CD4-positive, CD25-positive, alpha-beta regulatory T cell (primary cell): ENCODE measurements at regions not wholly inside any gene's neighbourhood (a gene's known extent, or its start where the extent isn't known, plus 50 kb on each side); places are given as distances from the start of the nearest gene placed in this dataset.

Experiments used
- ATAC-seq, 2 donors: fragments of 150-1000 bp; cut with Tn5 transposase; one replicate each; pipeline ENCODE4 v1.10.0; 2021; ENCODE audit warnings: low read depth in 2 of 2, moderate number of reproducible peaks in 2 of 2, moderate library complexity in 1 of 2
- DNase-seq, 3 donors: peaks; one replicate each; pipeline versions ENCODE4 v3.0.0 to v3.0.0-alpha.2; 2012 to 2022; ENCODE audit warnings: mixed read lengths in 1 of 3
- H3K27ac ChIP-seq: one replicate; pipeline ENCODE4 v1.7.0; 2013; ENCODE audit warnings: mild to moderate bottlenecking, low read length; ENCODE audit not compliant: insufficient read depth, poor library complexity, severe bottlenecking
- H3K27me3 ChIP-seq: one replicate; pipeline ENCODE4 v1.7.0; 2013; ENCODE audit warnings: low read length; ENCODE audit not compliant: control insufficient read depth, insufficient read depth
- H3K36me3 ChIP-seq: one replicate; pipeline ENCODE4 v1.7.0; 2013; ENCODE audit warnings: mild to moderate bottlenecking, low read length, moderate library complexity; ENCODE audit not compliant: control insufficient read depth, insufficient read depth
- H3K4me1 ChIP-seq: 2 replicates; pipeline ENCODE4 v1.7.0; 2013; ENCODE audit warnings: mild to moderate bottlenecking, low read length; ENCODE audit not compliant: insufficient read depth, control insufficient read depth, poor library complexity, severe bottlenecking
- H3K4me3 ChIP-seq: one replicate; pipeline ENCODE4 v1.7.0; 2013; ENCODE audit warnings: low read depth, mild to moderate bottlenecking, low read length, moderate library complexity
- H3K9me3 ChIP-seq, 2 experiments: 1 replicate in 1 of 2; 2 replicates in 1 of 2; pipeline ENCODE4 v1.7.0; 2013; ENCODE audit warnings: low read length in 2 of 2, mild to moderate bottlenecking in 1 of 2, moderate library complexity in 1 of 2; ENCODE audit not compliant: control insufficient read depth in 2 of 2
- H3K27ac Mint-ChIP-seq, 3 donors: one replicate each; pipeline ENCODE4 v1.8.0; 2020 to 2022; ENCODE audit warnings: mild to moderate bottlenecking in 3 of 3, mixed read lengths in 3 of 3, moderate library complexity in 2 of 3
- H3K27me3 Mint-ChIP-seq: one replicate; pipeline ENCODE4 v1.8.0; 2022; ENCODE audit warnings: mild to moderate bottlenecking, mixed read lengths
- H3K36me3 Mint-ChIP-seq: one replicate; pipeline ENCODE4 v1.8.0; 2020; ENCODE audit warnings: mixed read lengths
- H3K4me1 Mint-ChIP-seq, 4 donors: one replicate each; pipeline ENCODE4 v1.8.0; 2020 to 2022; ENCODE audit warnings: mixed read lengths in 4 of 4, mild to moderate bottlenecking in 1 of 4
- H3K4me3 Mint-ChIP-seq, 4 donors: one replicate each; pipeline ENCODE4 v1.8.0; 2020 to 2022; ENCODE audit warnings: mild to moderate bottlenecking in 4 of 4, mixed read lengths in 4 of 4, moderate library complexity in 3 of 4
- H3K9me3 Mint-ChIP-seq, 7 donors: one replicate each; pipeline ENCODE4 v1.8.0; 2020 to 2022; ENCODE audit warnings: mixed read lengths in 7 of 7, mild to moderate bottlenecking in 3 of 7, moderate library complexity in 2 of 7

DNA sequence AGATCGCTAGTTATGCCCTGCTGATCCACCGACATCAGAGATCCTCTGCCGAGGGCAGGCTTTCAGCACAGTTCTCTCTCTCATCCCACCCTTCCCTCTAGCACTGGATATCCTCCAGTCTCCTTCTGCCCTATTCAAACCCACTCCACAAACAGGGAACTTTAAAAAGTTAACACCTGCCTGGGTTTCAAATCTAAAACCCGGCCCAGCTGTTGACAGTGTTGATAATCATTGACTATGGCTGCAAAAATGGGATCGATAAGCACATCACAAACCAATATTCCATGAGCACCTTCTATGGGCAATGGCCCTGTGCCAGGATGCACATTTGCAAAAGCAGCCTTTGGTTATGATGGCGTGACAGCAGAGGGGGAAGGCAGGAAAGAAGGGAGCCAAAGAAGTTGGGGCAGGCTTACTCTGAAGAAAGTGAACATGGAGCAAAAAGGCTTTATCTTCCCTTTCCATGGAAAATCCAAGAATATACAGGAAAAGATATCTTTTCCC lies 482.3 kb upstream of the KLHL29 start:
- Histone ChIP-seq H3K9me3 (no peaks in the 10 kb centered on the region), H3K27ac (no peak overlapping the region), H3K4me1 (no peaks in the 10 kb centered on the region), H3K4me3 (no peak overlapping the region), H3K27me3 (no peaks in the 10 kb centered on the region), H3K36me3 (no peaks in the 10 kb centered on the region)
- Mint-ChIP-seq H3K27me3 (peaks cover 4% of the 10 kb centered on the region), H3K4me1 (no peaks in the 10 kb centered on the region), H3K9me3 (peaks cover 0 to 4% (median 0%) of the 10 kb centered on the region in 7 donors), H3K27ac (no peak overlapping the region), H3K36me3 (no peaks in the 10 kb centered on the region), H3K4me3 (no peak overlapping the region)
- ATAC-seq = no peak
- no peak for DNase-seq

DNA sequence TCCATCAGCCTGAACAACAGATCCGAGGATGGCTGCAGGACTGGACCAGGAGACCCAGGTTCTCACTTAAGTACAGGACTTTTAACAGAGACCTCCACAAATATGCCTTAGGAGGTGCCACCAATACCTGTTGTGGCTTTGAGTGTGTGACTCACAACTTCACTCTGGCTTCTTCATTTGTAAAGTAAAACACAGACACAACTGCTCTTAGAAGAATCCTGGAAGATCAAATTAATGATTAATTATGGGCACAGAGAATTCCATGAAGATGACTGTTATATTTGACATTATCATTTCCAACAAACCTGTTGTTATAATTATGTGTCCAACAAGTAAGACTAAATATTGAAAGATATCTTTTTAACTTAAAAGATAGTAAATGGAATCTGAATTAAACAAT lies 481.4 kb upstream of the KLHL29 start:
- Mint-ChIP-seq H3K27ac (no peak overlapping the region), H3K9me3 (peaks cover 0 to 4% (median 0%) of the 10 kb centered on the region in 7 donors), H3K36me3 (no peaks in the 10 kb centered on the region), H3K4me1 (no peaks in the 10 kb centered on the region), H3K27me3 (peaks cover 4% of the 10 kb centered on the region), H3K4me3 (no peak overlapping the region)
- DNase-seq (no peak), ATAC-seq (no peak)
- H3K36me3 ChIP-seq = no peaks in the 10 kb centered on the region
- no peaks in the 10 kb centered on the region for H3K27me3 ChIP-seq
- H3K4me3 ChIP-seq = no peak overlapping the region
- H3K27ac ChIP-seq = no peak overlapping the region
- H3K9me3 ChIP-seq = no peaks in the 10 kb centered on the region
- no peaks in the 10 kb centered on the region for H3K4me1 ChIP-seq

DNA sequence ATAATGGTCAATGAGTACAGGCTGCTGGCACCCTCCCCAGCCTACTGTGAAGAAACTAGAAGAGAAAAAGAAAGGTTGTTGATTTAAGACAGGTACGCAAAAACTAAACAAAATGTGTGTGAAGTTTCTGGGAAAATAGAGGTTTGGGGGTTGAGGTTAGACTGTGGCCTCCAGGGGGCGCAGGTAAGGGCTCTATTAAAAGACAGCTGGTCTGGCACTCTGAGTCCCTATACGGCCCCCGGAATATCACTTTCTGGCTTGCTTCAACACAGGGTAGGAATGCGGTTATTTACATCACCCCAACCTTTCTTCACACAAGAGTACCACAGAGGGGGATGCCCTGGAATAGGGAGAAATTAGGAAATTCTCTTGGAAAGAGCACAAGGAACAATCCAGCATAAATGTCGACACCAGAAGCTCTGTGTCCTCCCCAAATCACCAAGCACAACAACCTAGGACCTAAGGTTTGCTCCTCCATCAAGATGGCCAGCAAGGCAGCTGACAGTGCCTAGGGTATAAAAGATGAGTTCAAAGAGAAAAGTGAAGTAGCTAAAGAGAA lies 480.8 kb upstream of the KLHL29 start:
- no peaks in the 10 kb centered on the region for H3K4me1 ChIP-seq
- ATAC-seq = no peak
- Mint-ChIP-seq H3K9me3 (peaks cover 0 to 4% (median 0%) of the 10 kb centered on the region in 7 donors), H3K4me3 (no peak overlapping the region), H3K27me3 (peaks cover 4% of the 10 kb centered on the region), H3K4me1 (no peaks in the 10 kb centered on the region), H3K27ac (no peak overlapping the region), H3K36me3 (no peaks in the 10 kb centered on the region)
- H3K36me3 ChIP-seq = no peaks in the 10 kb centered on the region
- no peaks in the 10 kb centered on the region for H3K27me3 ChIP-seq
- no peak overlapping the region for H3K27ac ChIP-seq
- H3K9me3 ChIP-seq = no peaks in the 10 kb centered on the region
- peak in 1 of 3 donors; percentile 8 for DNase-seq
- H3K4me3 ChIP-seq = no peak overlapping the region

DNA sequence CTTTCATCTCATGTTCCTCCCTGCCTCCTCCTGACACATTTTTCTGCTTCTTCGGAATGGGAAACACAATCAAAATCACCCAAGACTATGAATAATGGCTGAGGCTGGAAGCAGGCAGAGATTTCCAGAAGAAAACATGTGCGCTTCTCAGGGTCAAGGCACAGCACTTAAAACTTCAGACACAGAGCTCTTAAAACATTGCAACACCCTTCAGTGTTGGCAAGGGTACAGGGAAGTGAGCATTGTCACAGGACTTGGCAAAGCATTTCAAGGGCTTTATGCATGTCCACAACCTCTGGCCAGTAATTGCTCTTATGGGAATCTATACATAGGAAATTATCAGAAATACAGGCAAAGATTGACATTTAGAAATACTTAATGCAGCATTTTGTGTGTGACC lies 477.6 kb upstream of the KLHL29 start:
- ATAC-seq (no peak), DNase-seq (no peak)
- H3K4me3 ChIP-seq = no peak overlapping the region
- Mint-ChIP-seq H3K9me3 (peaks cover 0 to 2% (median 0%) of the 10 kb centered on the region in 7 donors), H3K4me3 (no peak overlapping the region), H3K36me3 (no peaks in the 10 kb centered on the region), H3K27ac (no peak overlapping the region), H3K27me3 (peaks cover 4% of the 10 kb centered on the region), H3K4me1 (no peaks in the 10 kb centered on the region)
- H3K27ac ChIP-seq = no peak overlapping the region
- no peaks in the 10 kb centered on the region for H3K4me1 ChIP-seq
- no peaks in the 10 kb centered on the region for H3K9me3 ChIP-seq
- H3K36me3 ChIP-seq = no peaks in the 10 kb centered on the region
- no peaks in the 10 kb centered on the region for H3K27me3 ChIP-seq

DNA sequence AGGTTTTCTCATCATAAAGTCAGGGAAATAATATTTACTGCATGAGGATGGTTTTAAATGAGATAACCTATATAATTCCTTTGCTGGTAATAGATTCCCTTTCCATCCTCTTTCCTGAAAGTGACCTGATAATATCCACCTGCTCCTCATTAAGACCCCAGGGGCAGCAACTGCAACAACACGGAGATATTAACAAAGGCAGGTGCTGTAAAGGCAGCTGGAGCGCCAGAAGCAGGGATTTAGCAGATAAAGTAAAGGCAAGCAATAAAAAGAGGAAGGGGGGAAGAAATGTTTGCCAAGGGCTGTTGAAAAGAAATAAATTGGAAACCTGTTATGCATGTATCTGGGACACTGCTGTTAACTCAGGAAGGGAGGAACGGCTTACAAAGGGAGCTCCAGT lies 472.6 kb upstream of the KLHL29 start:
- no peak overlapping the region for H3K27ac Mint-ChIP-seq

DNA sequence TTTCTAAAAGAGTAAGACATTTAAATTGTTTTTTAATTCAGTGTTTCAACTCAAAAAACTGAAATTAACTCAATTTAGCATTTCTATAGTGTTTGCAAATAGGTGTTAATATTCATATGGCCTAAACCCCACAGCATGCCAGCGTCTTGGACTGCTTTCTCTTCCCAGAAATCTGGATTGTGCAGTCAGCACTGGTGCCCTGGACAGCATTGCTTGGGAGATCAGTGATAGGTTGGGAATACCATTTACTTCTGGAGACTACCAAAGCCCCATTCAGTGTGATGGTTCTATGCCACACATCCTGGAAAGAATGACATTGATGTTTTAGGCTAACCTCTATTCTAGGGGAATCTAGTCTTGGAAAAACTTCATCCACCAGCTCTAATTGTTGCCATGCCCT lies 455.0 kb upstream of the KLHL29 start:
- no peak overlapping the region for H3K27ac Mint-ChIP-seq
- no peaks in the 10 kb centered on the region for H3K9me3 ChIP-seq

More for the DNA sequence above, 472.6 kb upstream of the KLHL29 start:
- no peak overlapping the region for H3K27ac ChIP-seq
- ATAC-seq (no peak), DNase-seq (no peak)
- H3K4me3 Mint-ChIP-seq = no peak overlapping the region
- peaks cover 0 to 2% (median 0%) of the 10 kb centered on the region in 7 donors for H3K9me3 Mint-ChIP-seq
- H3K4me3 ChIP-seq = no peak overlapping the region
- H3K9me3 ChIP-seq = no peaks in the 10 kb centered on the region
- H3K27me3 ChIP-seq = no peaks in the 10 kb centered on the region
- H3K27me3 Mint-ChIP-seq = no peaks in the 10 kb centered on the region
- H3K36me3 ChIP-seq = no peaks in the 10 kb centered on the region
- no peaks in the 10 kb centered on the region for H3K4me1 ChIP-seq
- no peaks in the 10 kb centered on the region for H3K36me3 Mint-ChIP-seq
- no peaks in the 10 kb centered on the region for H3K4me1 Mint-ChIP-seq

DNA sequence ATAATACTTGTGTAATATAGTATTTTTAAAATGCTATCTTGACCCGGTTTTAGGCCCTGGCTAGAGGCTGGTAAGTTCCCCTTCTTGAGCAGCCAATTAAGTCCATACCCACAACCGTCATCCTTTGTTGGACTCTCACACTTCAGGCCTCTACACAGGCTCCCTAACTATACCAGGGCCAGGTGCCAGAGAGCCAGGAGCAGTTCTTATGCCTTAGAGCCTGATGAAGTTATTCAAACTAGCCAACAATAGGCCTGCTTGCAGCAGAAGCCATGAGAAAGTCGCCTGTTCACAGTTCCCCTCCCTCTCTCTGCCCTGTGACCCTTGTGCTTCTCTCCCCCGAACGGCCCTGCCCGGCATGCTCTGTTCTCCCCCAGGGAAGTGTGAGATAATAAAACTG lies 454.2 kb upstream of the KLHL29 start:
- no peaks in the 10 kb centered on the region for H3K36me3 Mint-ChIP-seq
- H3K27ac ChIP-seq = no peak overlapping the region
- H3K9me3 Mint-ChIP-seq = peaks cover 0 to 4% (median under 1%) of the 10 kb centered on the region in 7 donors
- H3K9me3 ChIP-seq = no peaks in the 10 kb centered on the region
- no peak overlapping the region for H3K4me3 ChIP-seq
- H3K4me3 Mint-ChIP-seq = no peak overlapping the region
- H3K27me3 ChIP-seq = no peaks in the 10 kb centered on the region
- H3K36me3 ChIP-seq = no peaks in the 10 kb centered on the region
- no peaks in the 10 kb centered on the region for H3K4me1 ChIP-seq
- H3K27me3 Mint-ChIP-seq = no peaks in the 10 kb centered on the region
- ATAC-seq = no peak
- DNase-seq = no peak
- H3K4me1 Mint-ChIP-seq = no peaks in the 10 kb centered on the region
- H3K27ac Mint-ChIP-seq = no peak overlapping the region

More for the DNA sequence above, 455.0 kb upstream of the KLHL29 start:
- no peaks in the 10 kb centered on the region for H3K36me3 Mint-ChIP-seq
- no peak overlapping the region for H3K4me3 ChIP-seq
- ATAC-seq (no peak), DNase-seq (no peak)
- no peaks in the 10 kb centered on the region for H3K36me3 ChIP-seq
- no peaks in the 10 kb centered on the region for H3K4me1 ChIP-seq
- H3K27me3 Mint-ChIP-seq = no peaks in the 10 kb centered on the region
- H3K4me3 Mint-ChIP-seq = no peak overlapping the region
- H3K27me3 ChIP-seq = no peaks in the 10 kb centered on the region
- H3K9me3 Mint-ChIP-seq = peaks cover 0 to 4% (median 1%) of the 10 kb centered on the region in 7 donors
- no peak overlapping the region for H3K27ac ChIP-seq
- H3K4me1 Mint-ChIP-seq = no peaks in the 10 kb centered on the region

DNA sequence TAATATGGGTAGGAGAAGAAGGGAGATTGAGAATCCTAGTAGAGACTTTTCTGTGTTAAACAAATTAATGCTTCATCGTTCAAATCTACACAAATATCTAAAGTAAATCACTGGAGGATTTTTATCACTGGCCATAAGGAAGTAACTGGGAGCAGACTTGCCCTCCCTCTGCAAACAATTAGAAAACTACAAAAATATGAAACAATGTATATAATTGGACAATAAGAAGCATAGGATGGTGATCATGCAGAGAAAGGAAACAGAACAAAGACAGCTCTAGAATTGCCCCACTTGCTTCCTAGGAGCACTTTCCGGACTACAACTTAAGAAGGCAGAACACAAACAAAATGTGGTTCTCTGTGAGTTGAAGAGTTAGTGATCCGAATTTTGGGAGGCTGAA lies 452.7 kb upstream of the KLHL29 start:
- ATAC-seq (no peak), DNase-seq (no peak)
- Histone ChIP-seq H3K9me3 (no peaks in the 10 kb centered on the region), H3K27ac (no peak overlapping the region), H3K4me1 (no peaks in the 10 kb centered on the region), H3K36me3 (no peaks in the 10 kb centered on the region), H3K27me3 (no peaks in the 10 kb centered on the region), H3K4me3 (no peak overlapping the region)
- H3K4me3 Mint-ChIP-seq = no peak overlapping the region
- H3K9me3 Mint-ChIP-seq = peaks cover 0 to 4% (median 0%) of the 10 kb centered on the region in 7 donors
- H3K27ac Mint-ChIP-seq = no peak overlapping the region
- no peaks in the 10 kb centered on the region for H3K36me3 Mint-ChIP-seq
- H3K4me1 Mint-ChIP-seq = no peaks in the 10 kb centered on the region
- H3K27me3 Mint-ChIP-seq = no peaks in the 10 kb centered on the region
